WERI-Rb-1 (cell line): ENCODE measurements at regions not wholly inside any gene's neighbourhood (a gene's known extent, or its start where the extent isn't known, plus 50 kb on each side); places are given as distances from the start of the nearest gene placed in this dataset.

ENCODE experiments used
- DNase-seq: peaks from one replicate; pipeline ENCODE4 v3.0.0-alpha.2; 2020
- H3K27ac ChIP-seq: fragments of 250-450 bp; sonication (Bioruptor Pico); 2 replicates; pipeline ENCODE4 v1.5.1; 2020; ENCODE audit warnings: mild to moderate bottlenecking, moderate library complexity
- H3K27me3 ChIP-seq: fragments of 250-450 bp; sonication (Bioruptor Pico); 2 replicates; pipeline ENCODE4 v1.5.1; 2021; ENCODE audit warnings: mild to moderate bottlenecking, low read depth, moderate library complexity; ENCODE audit not compliant: insufficient read depth, severe bottlenecking
- H3K36me3 ChIP-seq: fragments of 250-450 bp; sonication (Bioruptor Pico); 2 replicates; pipeline ENCODE4 v1.5.1; 2020; ENCODE audit warnings: mild to moderate bottlenecking, moderate library complexity
- H3K4me3 ChIP-seq: 2 replicates; pipeline ENCODE4 v1.5.1; 2011; ENCODE audit warnings: low read depth, mild to moderate bottlenecking, control low read depth, low read length
- H3K9me3 ChIP-seq: fragments of 250-450 bp; sonication (Bioruptor Pico); 2 replicates; pipeline ENCODE4 v1.5.1; 2021; ENCODE audit warnings: mild to moderate bottlenecking, moderate library complexity; ENCODE audit not compliant: severe bottlenecking
- CTCF ChIP-seq: IDR thresholded peaks from 2 replicates; pipeline ENCODE4 v1.5.1; 2011; ENCODE audit warnings: low read depth, mild to moderate bottlenecking, control low read depth, inconsistent platforms, low read length

- no peaks in the 10 kb centered on the region for H3K36me3 ChIP-seq
- no peak for TF ChIP-seq CTCF
- no peak overlapping the region for H3K4me3 ChIP-seq
- H3K27ac ChIP-seq, result no peak overlapping the region
- H3K27me3 ChIP-seq, result no peaks in the 10 kb centered on the region
- DNase-seq, result no peak
- H3K9me3 ChIP-seq, result no peaks in the 10 kb centered on the region
Observed at GRCh38 chr14:58878439-58879139, 240.8 kb downstream of the DACT1 start.

- no peak for DNase-seq
- Histone ChIP-seq H3K9me3 (no peaks in the 10 kb centered on the region), H3K27me3 (no peaks in the 10 kb centered on the region), H3K36me3 (no peaks in the 10 kb centered on the region), H3K27ac (no peak overlapping the region), H3K4me3 (no peak overlapping the region)
- no peak for TF ChIP-seq CTCF
Observed at GRCh38 chr14:58881433-58881832, 243.7 kb downstream of the DACT1 start.

DNA sequence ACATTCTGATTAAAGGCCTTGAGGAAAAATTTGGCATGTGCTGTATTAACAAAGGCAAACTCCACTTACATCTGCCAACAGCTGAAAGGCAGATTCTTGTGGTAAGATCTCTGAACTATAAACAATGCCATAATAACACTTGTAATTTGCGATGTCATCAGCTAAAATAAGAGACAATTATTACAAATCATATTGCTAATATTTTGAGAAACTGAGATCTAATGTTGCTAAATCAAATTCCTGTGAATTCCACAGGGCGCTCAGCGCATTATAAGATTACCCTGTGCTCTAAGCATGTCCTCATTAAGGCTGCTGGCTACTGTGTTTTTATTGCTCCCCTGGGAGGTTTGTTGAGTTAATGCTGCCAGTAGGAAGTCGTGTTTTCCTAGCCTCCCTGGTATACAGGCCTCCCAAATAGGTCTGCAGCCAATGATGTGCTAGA, 244.8 kb downstream of the DACT1 start:
- TF ChIP-seq CTCF, result no peak
- Histone ChIP-seq H3K27me3 (no peaks in the 10 kb centered on the region), H3K9me3 (no peaks in the 10 kb centered on the region), H3K4me3 (no peak overlapping the region), H3K36me3 (no peaks in the 10 kb centered on the region), H3K27ac (no peak overlapping the region)
- DNase-seq, result no peak

DNA sequence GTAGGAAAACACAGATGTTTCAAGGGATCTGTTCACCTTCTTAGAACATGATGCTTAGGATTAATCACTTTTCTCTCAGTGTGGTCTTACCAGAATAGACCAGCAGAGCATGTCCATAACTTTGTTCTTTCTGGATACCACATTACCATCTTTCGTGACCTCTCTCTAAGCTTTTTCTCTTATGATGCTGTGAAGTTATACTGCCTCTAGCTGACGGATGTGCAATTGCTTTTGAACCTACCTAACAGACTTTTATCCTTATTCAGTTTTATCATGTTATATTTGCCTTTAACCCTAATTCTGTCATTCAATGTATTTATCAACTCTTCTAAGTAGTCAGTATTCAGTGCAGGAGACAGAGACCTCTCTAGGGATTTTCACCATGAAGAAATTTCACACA, 246.7 kb downstream of the DACT1 start:
- no peaks in the 10 kb centered on the region for H3K36me3 ChIP-seq
- H3K27ac ChIP-seq, result no peak overlapping the region
- no peak overlapping the region for H3K4me3 ChIP-seq
- H3K27me3 ChIP-seq, result no peaks in the 10 kb centered on the region
- H3K9me3 ChIP-seq, result no peaks in the 10 kb centered on the region
- no peak for DNase-seq
- TF ChIP-seq CTCF, result peak; percentile 36; the same call in 1 of the 2 replicates

DNA sequence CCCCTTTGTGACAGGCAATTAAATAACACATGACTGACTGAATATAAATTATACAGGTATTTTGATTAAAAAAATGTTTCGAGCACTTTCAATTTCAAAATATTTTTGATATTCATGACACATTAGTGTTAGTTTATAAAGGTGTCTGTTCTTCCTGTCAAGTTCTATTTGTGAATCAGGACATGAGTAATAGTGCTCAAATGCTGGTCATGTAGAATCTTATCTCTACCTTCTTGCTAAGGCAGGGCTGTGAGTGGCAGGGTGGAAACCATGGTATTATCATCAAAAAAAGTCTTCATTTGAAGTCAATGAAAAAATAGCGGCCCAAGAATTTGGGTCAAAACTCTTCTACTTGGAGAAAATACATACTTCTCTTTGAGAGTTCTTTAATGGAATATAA, 250.2 kb downstream of the DACT1 start:
- Histone ChIP-seq H3K27me3 (no peaks in the 10 kb centered on the region), H3K9me3 (no peaks in the 10 kb centered on the region), H3K27ac (no peak overlapping the region), H3K4me3 (no peak overlapping the region), H3K36me3 (no peaks in the 10 kb centered on the region)
- TF ChIP-seq CTCF, result no peak
- DNase-seq, result no peak

GRCh38 chr14:58898655-58899316, 261.0 kb downstream of the DACT1 start:
- DNase-seq, result no peak
- no peaks in the 10 kb centered on the region for H3K27me3 ChIP-seq
- no peak overlapping the region for H3K4me3 ChIP-seq
- no peak overlapping the region for H3K27ac ChIP-seq
- peaks cover 3% of the 10 kb centered on the region for H3K9me3 ChIP-seq
- H3K36me3 ChIP-seq, result no peaks in the 10 kb centered on the region
- no peak for TF ChIP-seq CTCF
